ENCODE measurements at regions not wholly inside any gene's neighbourhood (a gene's known extent, or its start where the extent isn't known, plus 50 kb on each side); places are given as distances from the start of the nearest gene placed in this dataset.

DNA sequence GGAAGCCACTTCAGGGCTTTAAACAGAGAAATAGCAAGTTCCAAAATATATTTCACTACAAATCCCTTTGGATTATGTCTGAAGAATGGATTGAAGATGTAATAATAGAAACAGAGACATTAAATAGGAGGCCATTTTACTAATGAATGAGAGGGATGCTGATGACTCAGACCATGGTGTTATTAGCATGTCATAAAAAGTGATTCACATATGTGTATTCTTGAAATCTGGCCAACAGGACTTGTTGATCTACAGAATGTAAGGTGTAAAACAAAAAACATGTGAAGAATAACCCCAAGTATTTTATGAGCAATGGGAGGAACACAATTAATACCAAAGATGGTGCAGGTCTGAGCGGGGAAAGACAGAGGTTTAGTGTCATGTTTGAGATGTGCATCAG lies 873.7 kb downstream of the SLITRK5 start:
- no peaks in the 10 kb centered on the region for H3K9me3 Mint-ChIP-seq (ENCODE audit: unreplicated experiment)
- TF ChIP-seq, protein P1, sequence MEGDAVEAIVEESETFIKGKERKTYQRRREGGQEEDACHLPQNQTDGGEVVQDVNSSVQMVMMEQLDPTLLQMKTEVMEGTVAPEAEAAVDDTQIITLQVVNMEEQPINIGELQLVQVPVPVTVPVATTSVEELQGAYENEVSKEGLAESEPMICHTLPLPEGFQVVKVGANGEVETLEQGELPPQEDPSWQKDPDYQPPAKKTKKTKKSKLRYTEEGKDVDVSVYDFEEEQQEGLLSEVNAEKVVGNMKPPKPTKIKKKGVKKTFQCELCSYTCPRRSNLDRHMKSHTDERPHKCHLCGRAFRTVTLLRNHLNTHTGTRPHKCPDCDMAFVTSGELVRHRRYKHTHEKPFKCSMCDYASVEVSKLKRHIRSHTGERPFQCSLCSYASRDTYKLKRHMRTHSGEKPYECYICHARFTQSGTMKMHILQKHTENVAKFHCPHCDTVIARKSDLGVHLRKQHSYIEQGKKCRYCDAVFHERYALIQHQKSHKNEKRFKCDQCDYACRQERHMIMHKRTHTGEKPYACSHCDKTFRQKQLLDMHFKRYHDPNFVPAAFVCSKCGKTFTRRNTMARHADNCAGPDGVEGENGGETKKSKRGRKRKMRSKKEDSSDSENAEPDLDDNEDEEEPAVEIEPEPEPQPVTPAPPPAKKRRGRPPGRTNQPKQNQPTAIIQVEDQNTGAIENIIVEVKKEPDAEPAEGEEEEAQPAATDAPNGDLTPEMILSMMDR (IDR thresholded peaks at IDR 0.05; ENCODE audit: unreplicated experiment), result no peak
- no peaks in the 10 kb centered on the region for H3K36me3 Mint-ChIP-seq (ENCODE audit: low read depth, unreplicated experiment)
- DNase-seq (ENCODE audit: low spot score), result no peak
- H3K27me3 Mint-ChIP-seq (ENCODE audit: unreplicated experiment), result no peaks in the 10 kb centered on the region
- H3K27ac Mint-ChIP-seq (ENCODE audit: unreplicated experiment), result no peak overlapping the region
- H3K4me3 Mint-ChIP-seq (ENCODE audit: unreplicated experiment), result no peak overlapping the region
- no peaks in the 10 kb centered on the region for H3K4me1 Mint-ChIP-seq (ENCODE audit: unreplicated experiment)

DNA sequence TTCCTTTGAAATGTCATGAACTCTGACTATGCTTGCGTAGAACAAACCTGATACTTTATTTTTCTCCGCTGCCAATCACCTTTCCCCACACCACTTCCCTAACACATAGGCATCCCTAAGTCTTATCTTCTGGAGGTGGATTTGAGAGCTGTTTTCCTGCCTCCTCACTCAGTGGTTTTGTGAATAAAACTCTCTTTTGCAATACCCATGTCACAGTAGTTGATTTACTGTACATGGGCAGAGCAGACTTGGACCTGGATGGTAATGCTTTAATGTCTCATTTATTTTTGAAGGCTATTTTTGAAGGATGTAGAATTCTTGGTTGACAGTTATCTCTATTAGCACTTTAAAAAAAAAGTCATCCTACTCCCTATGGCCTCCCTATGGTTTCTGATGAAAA lies 881.8 kb downstream of the SLITRK5 start:
- DNase-seq (ENCODE audit: low spot score), result no peak
- Mint-ChIP-seq H3K36me3 (ENCODE audit: low read depth, unreplicated experiment) (no peaks in the 10 kb centered on the region), H3K27ac (ENCODE audit: unreplicated experiment) (no peak overlapping the region), H3K4me3 (ENCODE audit: unreplicated experiment) (no peak overlapping the region), H3K4me1 (ENCODE audit: unreplicated experiment) (peaks cover 5% of the 10 kb centered on the region), H3K9me3 (ENCODE audit: unreplicated experiment) (no peaks in the 10 kb centered on the region), H3K27me3 (ENCODE audit: unreplicated experiment) (no peaks in the 10 kb centered on the region)
- TF ChIP-seq, protein P1 (IDR thresholded peaks at IDR 0.05; ENCODE audit: unreplicated experiment), result no peak

DNA sequence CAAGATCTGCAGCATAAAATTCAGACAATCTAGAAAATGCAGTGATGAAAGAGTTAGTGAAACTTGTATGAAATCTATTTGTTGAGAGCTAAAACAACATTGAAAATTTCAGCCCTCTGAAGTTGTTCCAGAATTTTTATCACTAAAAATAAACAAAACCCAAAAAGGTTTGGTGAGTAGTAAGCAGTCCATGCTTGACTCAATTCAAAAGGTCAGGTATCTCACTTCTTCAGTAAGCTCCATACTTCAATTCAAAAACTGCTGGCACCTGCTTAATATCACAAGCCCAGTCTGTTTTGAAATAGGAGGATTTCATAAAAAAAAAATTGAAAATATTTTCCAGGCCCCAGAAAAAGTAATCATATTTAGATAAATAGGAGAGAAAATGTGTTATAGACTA lies 894.4 kb downstream of the SLITRK5 start:
- Mint-ChIP-seq H3K4me3 (ENCODE audit: unreplicated experiment) (no peak overlapping the region), H3K27ac (ENCODE audit: unreplicated experiment) (no peak overlapping the region), H3K4me1 (ENCODE audit: unreplicated experiment) (no peaks in the 10 kb centered on the region), H3K27me3 (ENCODE audit: unreplicated experiment) (no peaks in the 10 kb centered on the region), H3K9me3 (ENCODE audit: unreplicated experiment) (no peaks in the 10 kb centered on the region), H3K36me3 (ENCODE audit: low read depth, unreplicated experiment) (no peaks in the 10 kb centered on the region)
- no peak for DNase-seq (ENCODE audit: low spot score)
- TF ChIP-seq, protein P1 (IDR thresholded peaks at IDR 0.05; ENCODE audit: unreplicated experiment), result no peak

DNA sequence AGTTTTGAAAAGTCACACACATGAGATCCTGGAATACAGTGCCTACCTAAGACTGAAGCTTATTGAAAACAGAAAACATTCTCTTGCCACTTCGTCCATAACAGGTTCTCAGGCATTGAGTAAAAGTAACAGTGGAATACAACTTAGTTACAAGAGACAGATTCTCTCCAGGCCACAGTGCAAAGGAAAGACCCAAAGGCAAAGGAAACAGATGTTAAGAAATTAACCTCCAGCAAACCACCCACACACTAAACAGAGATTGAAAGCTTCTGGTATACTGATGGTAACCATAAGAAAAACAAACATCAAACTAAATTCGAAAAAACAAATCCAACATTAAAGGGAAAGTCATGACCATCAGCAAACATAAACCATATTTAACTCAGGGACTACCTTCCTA lies 914.7 kb downstream of the SLITRK5 start:
- Mint-ChIP-seq H3K4me3 (ENCODE audit: unreplicated experiment) (no peak overlapping the region), H3K9me3 (ENCODE audit: unreplicated experiment) (no peaks in the 10 kb centered on the region), H3K27me3 (ENCODE audit: unreplicated experiment) (no peaks in the 10 kb centered on the region), H3K27ac (ENCODE audit: unreplicated experiment) (no peak overlapping the region), H3K36me3 (ENCODE audit: low read depth, unreplicated experiment) (no peaks in the 10 kb centered on the region), H3K4me1 (ENCODE audit: unreplicated experiment) (no peaks in the 10 kb centered on the region)
- no peak for DNase-seq (ENCODE audit: low spot score)
- TF ChIP-seq, protein P1 (IDR thresholded peaks at IDR 0.05; ENCODE audit: unreplicated experiment), result no peak

DNA sequence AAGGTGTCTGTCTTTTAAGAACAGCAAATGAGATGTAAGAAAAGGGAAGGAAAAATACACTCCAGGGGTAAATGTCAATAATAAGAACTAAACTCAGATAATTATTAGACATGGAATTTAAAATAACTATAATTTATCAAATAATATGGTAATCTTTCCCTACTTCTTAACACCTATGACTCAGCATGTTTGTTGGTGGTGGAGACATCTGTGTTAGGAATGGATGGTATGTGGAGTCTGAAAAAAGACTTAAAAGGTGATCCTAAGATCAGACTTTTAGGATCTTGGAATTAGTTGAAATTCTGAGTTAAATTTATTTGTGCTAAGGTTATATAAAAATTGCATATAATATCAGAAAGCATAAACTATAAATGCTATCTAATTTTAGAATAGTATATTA lies 915.1 kb downstream of the SLITRK5 start:
- no peak overlapping the region for H3K4me3 Mint-ChIP-seq (ENCODE audit: unreplicated experiment)
- no peak for DNase-seq (ENCODE audit: low spot score)

More for the DNA sequence above, 915.1 kb downstream of the SLITRK5 start:
- Mint-ChIP-seq H3K36me3 (ENCODE audit: low read depth, unreplicated experiment) (no peaks in the 10 kb centered on the region), H3K9me3 (ENCODE audit: unreplicated experiment) (peaks cover 2% of the 10 kb centered on the region), H3K27me3 (ENCODE audit: unreplicated experiment) (no peaks in the 10 kb centered on the region), H3K27ac (ENCODE audit: unreplicated experiment) (no peak overlapping the region), H3K4me1 (ENCODE audit: unreplicated experiment) (no peaks in the 10 kb centered on the region)
- TF ChIP-seq, protein P1 (IDR thresholded peaks at IDR 0.05; ENCODE audit: unreplicated experiment), result no peak
